HepG2 (cell line): ENCODE measurements at regions not wholly inside any gene's neighbourhood (a gene's known extent, or its start where the extent isn't known, plus 50 kb on each side); places are given as distances from the start of the nearest gene placed in this dataset.

Experiments used
- ATAC-seq: fragments of 200-7000 bp; cut with Tn5 transposase; 3 replicates; pipeline ENCODE4 v1.9.1; 2020; ENCODE audit warnings: mild to moderate bottlenecking, moderate library complexity
- BruUV-seq: library from RNA; stranded (reverse); fragments of 400-500 nt; replicated peaks from 2 replicates; lab custom pipeline; 2021; lab: Mats Ljungman, UMichigan
- CTCF ChIA-PET: fragments of 300-600 bp; formaldehyde crosslinking; extraction: SDS; loops from one replicate; lab custom pipeline; 2021; ENCODE audit warnings: low total read pairs, inconsistent platforms, low intra/inter-chr PET ratio; lab: Yijun Ruan, JAX
- POLR2A ChIA-PET: fragments of 350-600 bp; sonication (Branson Sonifier 250); formaldehyde crosslinking; loops from one replicate; lab custom pipeline; 2020; ENCODE audit warnings: antibody characterized with exemption, inconsistent platforms; lab: Yijun Ruan, JAX
- DNase-seq: peaks from one replicate; pipeline ENCODE4 v3.0.0-alpha.2; 2015; ENCODE audit warnings: low spot score
- FAIRE-seq: peaks from 3 replicates; lab custom pipeline; 2011; peaks lifted over from hg19 to GRCh38; lab: Jason Lieb, UNC
- H2AFZ ChIP-seq: one replicate; pipeline ENCODE4 v1.6.1; 2011; ENCODE audit warnings: low read length, inconsistent platforms
- H3K27ac ChIP-seq: fragments of 300-600 bp; 3 replicates; pipeline ENCODE4 v1.8.0; 2011; ENCODE audit warnings: mixed run types, mild to moderate bottlenecking, mixed read lengths, low read length, inconsistent platforms; ENCODE audit not compliant: insufficient read depth; ENCODE audit errors: extremely low read length
- H3K27me3 ChIP-seq, 2 experiments: fragments of 200-600 bp in 1 of 2; 2 replicates in 1 of 2; 3 replicates in 1 of 2; pipeline versions ENCODE4 v1.6.0 to v1.8.0; 2011; ENCODE audit warnings: low read length in 2 of 2, mild to moderate bottlenecking in 2 of 2, moderate library complexity in 2 of 2, inconsistent platforms in 1 of 2; ENCODE audit not compliant: insufficient read depth in 2 of 2, control insufficient read depth in 1 of 2
- H3K36me3 ChIP-seq, 2 experiments: fragments of 200-600 bp in 1 of 2; replicated peaks in 1 of 2; 2 replicates in 1 of 2; 3 replicates in 1 of 2; pipeline versions ENCODE4 v1.5.1 to v1.8.0; 2011; ENCODE audit warnings: low read length in 2 of 2, inconsistent platforms in 1 of 2; ENCODE audit not compliant: insufficient read depth in 2 of 2, control insufficient read depth in 1 of 2
- H3K4me1 ChIP-seq: 2 replicates; pipeline ENCODE4 v1.5.1; 2012; ENCODE audit warnings: low read length, inconsistent platforms; ENCODE audit not compliant: insufficient read depth
- H3K4me2 ChIP-seq: 2 replicates; pipeline ENCODE4 v1.6.0; 2011; ENCODE audit warnings: low read depth, low read length, inconsistent platforms
- H3K4me3 ChIP-seq, 3 experiments: fragments of 200-600 bp in 1 of 3; sonication (generic), shearing (Covaris generic) in 1 of 3; replicated peaks in 1 of 3; 2 replicates each; pipeline ENCODE4 v1.5.1; 2011 to 2016; ENCODE audit warnings: low read length in 3 of 3, inconsistent platforms in 2 of 3, low read depth in 2 of 3, mild to moderate bottlenecking in 2 of 3, control low read depth in 1 of 3, mixed read lengths in 1 of 3; ENCODE audit not compliant: insufficient read depth in 1 of 3
- H3K79me2 ChIP-seq: one replicate; pipeline ENCODE4 v1.6.1; 2011; ENCODE audit warnings: low read length, inconsistent platforms; ENCODE audit not compliant: insufficient read depth
- H3K9ac ChIP-seq: 2 replicates; pipeline ENCODE4 v1.6.0; 2011; ENCODE audit warnings: mild to moderate bottlenecking, low read depth, low read length, inconsistent platforms; ENCODE audit not compliant: insufficient read depth
- H3K9me3 ChIP-seq: 2 replicates; pipeline ENCODE4 v1.5.1; 2012; ENCODE audit warnings: mild to moderate bottlenecking, low read length
- H4K20me1 ChIP-seq: 2 replicates; pipeline ENCODE4 v1.6.0; 2011; ENCODE audit warnings: inconsistent platforms, mild to moderate bottlenecking, low read length, moderate library complexity; ENCODE audit not compliant: insufficient read depth
- ATF1 ChIP-seq: IDR thresholded peaks from 2 replicates; pipeline ENCODE4 v1.6.1; 2016; ENCODE audit warnings: mild to moderate bottlenecking, control low read depth
- HES4 ChIP-seq: sonication (generic); formaldehyde crosslinking; IDR thresholded peaks from 2 replicates; pipeline ENCODE4 v1.9.0; 2021; ENCODE audit warnings: mild to moderate bottlenecking, missing genetic modification reagents, borderline replicate concordance
- KLF12 ChIP-seq: sonication (generic); formaldehyde crosslinking; IDR thresholded peaks from 2 replicates; pipeline ENCODE4 v1.4.0; 2020; ENCODE audit warnings: missing genetic modification reagents, borderline replicate concordance
- SYNCRIP ChIP-seq: fragments of 200-400 bp; formaldehyde crosslinking; IDR thresholded peaks from 2 replicates; pipeline ENCODE4 v1.6.1; 2018; ENCODE audit warnings: mild to moderate bottlenecking, low read depth, low read length; ENCODE audit not compliant: insufficient read depth
- WGBS: methylation state at CpG from one replicate; pipeline ENCODE4 v1.1.6; 2017; ENCODE audit warnings: low lambda C conversion rate; 5-methylcytosine and 5-hydroxymethylcytosine counted together
- in situ Hi-C: cut with HindIII; loops from 2 replicates; pipeline ENCODE4 v1.10.0; 2017; ENCODE audit warnings: low pct_unique_long_range_greater_than_20kb; ENCODE audit not compliant: extremely low pct_ligation_motif_present
- intact Hi-C: fragments of 100-400 bp; cut with micrococcal nuclease; formaldehyde crosslinking; loops from one replicate; pipeline ENCODE4 v1.10.0; 2022; ENCODE audit not compliant: unreplicated experiment
- small RNA-seq, 3 experiments: library from RNA; depleted of rRNA; stranded (forward); fragments of <200 nt; gene quantifications; one replicate each; pipeline ENCODE3, GENCODE V24; 2012; ENCODE audit warnings: low read depth in 2 of 3, low replicate concordance in 1 of 3; ENCODE audit not compliant: insufficient read length in 3 of 3, insufficient read depth in 2 of 3
- TF ChIP-seq, protein P1 (sequence below): sonication (generic); formaldehyde crosslinking; IDR thresholded peaks from 2 replicates; pipeline ENCODE4 v1.4.0; 2020; ENCODE audit warnings: missing genetic modification reagents
- TF ChIP-seq, protein P2 (sequence below), 2 experiments: sonication (generic) in 1 of 2; formaldehyde crosslinking in 1 of 2; IDR thresholded peaks; 2 replicates each; pipeline versions ENCODE4 v1.6.1 to v1.9.0; 2014 to 2022; ENCODE audit warnings: antibody characterized with exemption in 1 of 2, borderline replicate concordance in 1 of 2, inconsistent platforms in 1 of 2, low read depth in 1 of 2, missing genetic modification reagents in 1 of 2

DNA sequence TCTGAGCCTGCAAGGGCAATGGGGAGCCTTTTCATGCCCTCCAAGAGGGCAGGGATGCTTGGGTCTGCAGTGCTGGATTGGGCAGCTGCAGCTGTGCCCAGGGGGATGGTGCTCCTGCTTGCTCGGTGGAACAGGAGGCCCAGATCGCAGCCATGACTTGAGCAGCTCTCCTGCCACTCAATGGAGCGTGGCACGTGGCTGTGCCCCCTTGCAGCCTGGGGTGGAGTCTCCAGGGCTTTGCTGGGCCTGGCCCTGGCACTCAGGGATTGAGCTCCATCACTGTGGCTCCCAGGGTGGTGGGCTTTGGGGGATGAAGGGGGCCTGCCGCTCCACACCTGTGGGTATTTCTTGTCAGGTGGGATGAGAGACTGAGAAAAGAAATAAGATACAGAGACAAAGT lies 53.4 kb upstream of the IBSP start:
- no peak overlapping the region for H3K27ac ChIP-seq
- H3K36me3 ChIP-seq = no peaks in the 10 kb centered on the region
- no peak overlapping the region for H3K9ac ChIP-seq
- H3K4me2 ChIP-seq = no peak overlapping the region
- no peaks in the 10 kb centered on the region for H4K20me1 ChIP-seq
- 5% methylated on average over 4 of the region's 5 CpGs for WGBS
- no peak overlapping the region for H3K4me3 ChIP-seq
- intact Hi-C loops (no loop called here), in situ Hi-C loops (no loop called here)
- ChIA-PET CTCF (no interaction called here), POLR2A (no interaction called here)
- H3K9me3 ChIP-seq = no peaks in the 10 kb centered on the region
- ATAC-seq = no peak
- DNase-seq = no peak
- H3K27me3 ChIP-seq = no peaks in the 10 kb centered on the region
- no peaks in the 10 kb centered on the region for H3K79me2 ChIP-seq
- no TSS peak for BruUV-seq
- TF ChIP-seq, protein P1, sequence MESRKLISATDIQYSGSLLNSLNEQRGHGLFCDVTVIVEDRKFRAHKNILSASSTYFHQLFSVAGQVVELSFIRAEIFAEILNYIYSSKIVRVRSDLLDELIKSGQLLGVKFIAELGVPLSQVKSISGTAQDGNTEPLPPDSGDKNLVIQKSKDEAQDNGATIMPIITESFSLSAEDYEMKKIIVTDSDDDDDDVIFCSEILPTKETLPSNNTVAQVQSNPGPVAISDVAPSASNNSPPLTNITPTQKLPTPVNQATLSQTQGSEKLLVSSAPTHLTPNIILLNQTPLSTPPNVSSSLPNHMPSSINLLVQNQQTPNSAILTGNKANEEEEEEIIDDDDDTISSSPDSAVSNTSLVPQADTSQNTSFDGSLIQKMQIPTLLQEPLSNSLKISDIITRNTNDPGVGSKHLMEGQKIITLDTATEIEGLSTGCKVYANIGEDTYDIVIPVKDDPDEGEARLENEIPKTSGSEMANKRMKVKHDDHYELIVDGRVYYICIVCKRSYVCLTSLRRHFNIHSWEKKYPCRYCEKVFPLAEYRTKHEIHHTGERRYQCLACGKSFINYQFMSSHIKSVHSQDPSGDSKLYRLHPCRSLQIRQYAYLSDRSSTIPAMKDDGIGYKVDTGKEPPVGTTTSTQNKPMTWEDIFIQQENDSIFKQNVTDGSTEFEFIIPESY (CRISPR knock-in tag) = no peak
- TF ChIP-seq ATF1 (CRISPR knock-in tag) (no peak), KLF12 (CRISPR knock-in tag) (no peak), SYNCRIP (no peak), HES4 (CRISPR knock-in tag) (no peak)
- TF ChIP-seq, protein P2, sequence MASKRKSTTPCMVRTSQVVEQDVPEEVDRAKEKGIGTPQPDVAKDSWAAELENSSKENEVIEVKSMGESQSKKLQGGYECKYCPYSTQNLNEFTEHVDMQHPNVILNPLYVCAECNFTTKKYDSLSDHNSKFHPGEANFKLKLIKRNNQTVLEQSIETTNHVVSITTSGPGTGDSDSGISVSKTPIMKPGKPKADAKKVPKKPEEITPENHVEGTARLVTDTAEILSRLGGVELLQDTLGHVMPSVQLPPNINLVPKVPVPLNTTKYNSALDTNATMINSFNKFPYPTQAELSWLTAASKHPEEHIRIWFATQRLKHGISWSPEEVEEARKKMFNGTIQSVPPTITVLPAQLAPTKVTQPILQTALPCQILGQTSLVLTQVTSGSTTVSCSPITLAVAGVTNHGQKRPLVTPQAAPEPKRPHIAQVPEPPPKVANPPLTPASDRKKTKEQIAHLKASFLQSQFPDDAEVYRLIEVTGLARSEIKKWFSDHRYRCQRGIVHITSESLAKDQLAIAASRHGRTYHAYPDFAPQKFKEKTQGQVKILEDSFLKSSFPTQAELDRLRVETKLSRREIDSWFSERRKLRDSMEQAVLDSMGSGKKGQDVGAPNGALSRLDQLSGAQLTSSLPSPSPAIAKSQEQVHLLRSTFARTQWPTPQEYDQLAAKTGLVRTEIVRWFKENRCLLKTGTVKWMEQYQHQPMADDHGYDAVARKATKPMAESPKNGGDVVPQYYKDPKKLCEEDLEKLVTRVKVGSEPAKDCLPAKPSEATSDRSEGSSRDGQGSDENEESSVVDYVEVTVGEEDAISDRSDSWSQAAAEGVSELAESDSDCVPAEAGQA (IDR thresholded peaks at IDR 0.05; ENCODE audit: low read depth) = no peak
- TF ChIP-seq, protein P2 (CRISPR knock-in tag; IDR thresholded peaks at IDR 0.05; ENCODE audit: borderline replicate concordance) = no peak
- H2AFZ ChIP-seq = no peak overlapping the region
- no peak for FAIRE-seq
- H3K4me1 ChIP-seq = no peaks in the 10 kb centered on the region

Small RNA genes lying in the stretch of these regions (small RNA-seq; reads per million reads assigned to genes)
- 0 reads per million in 3 experiments for gene RF00019
